ENCODE measurements at regions not wholly inside any gene's neighbourhood (a gene's known extent, or its start where the extent isn't known, plus 50 kb on each side); places are given as distances from the start of the nearest gene placed in this dataset.
A peak's percentile ranks its signal among the peaks of the same experiment; 100 is the strongest.

DNA sequence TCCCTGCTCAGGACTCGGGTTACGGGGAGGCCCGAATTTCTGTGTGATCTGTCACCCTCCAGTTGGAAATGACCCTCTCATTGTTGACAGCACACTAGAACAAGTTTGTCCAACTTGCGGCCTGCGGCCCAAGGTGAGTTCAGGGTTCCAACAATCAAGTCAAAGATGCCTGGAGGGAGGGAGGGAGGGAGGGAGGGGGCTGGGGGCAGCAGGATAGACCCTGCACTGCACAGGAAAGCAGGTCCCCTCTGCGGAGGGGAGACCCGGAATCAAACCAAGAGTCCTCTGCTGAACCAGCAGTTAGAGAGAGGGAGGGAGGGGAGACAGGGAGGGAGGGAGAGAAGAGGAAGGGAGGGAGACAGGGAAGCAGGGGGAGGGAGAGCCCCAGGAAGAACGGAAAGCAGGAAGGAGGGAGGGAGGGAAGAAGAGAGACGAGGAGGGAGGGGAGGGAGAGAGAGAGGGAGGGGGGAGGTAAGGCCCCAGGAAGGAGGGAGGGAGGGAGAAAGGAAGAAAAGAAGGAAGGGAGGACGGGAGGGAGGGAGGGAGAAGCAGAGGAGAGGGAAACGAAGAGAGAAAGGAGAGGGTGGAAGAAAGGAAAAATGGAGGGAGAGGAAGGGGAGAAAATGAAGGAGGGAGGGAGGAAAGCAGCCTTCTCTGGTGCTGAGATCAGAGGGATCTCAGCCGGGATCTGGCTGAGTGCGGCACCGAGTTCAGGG is 96.7 kb upstream of the CDH5 start:
- H4K8ac ChIP-seq (ENCODE audit: low read depth in 2 of 2, low read length in 2 of 2), result peak overlapping the region; percentile 89 to 96
- peak overlapping the region; percentile 99 for H2BK120ac ChIP-seq (ENCODE audit: low read depth, low read length)
- peak overlapping the region; percentile 84 for H3K4ac ChIP-seq (ENCODE audit: low read depth, low read length)
- H3K9me1 ChIP-seq (ENCODE audit: insufficient read depth, low read length), result peaks cover 21% of the 10 kb centered on the region
- peak overlapping the region; percentile 62; the same call in 1 of the 2 replicates for H3K56ac ChIP-seq (ENCODE audit: extremely low read depth, insufficient read depth, low read length)
- no peaks in the 10 kb centered on the region for H4K20me1 ChIP-seq (ENCODE audit: insufficient read depth, low read length)
- H2BK5ac ChIP-seq (ENCODE audit: low read depth, low read length, poor library complexity, severe bottlenecking), result peak overlapping the region; percentile 59
- dilution Hi-C loops (cut with HindIII; ENCODE audit: low sequenced_read_pairs, unreplicated experiment) (no loop called here), in situ Hi-C loops (cut with MboI; ENCODE audit: low sequenced_read_pairs) (loop anchor here (5.0 kb wide), 1 partner anchor 1147 kb away; the partner anchor contains the start of gene CDH11), intact Hi-C loops (cut with micrococcal nuclease) (loop anchor here (1.0 to 10.0 kb wide), 7 partner anchors 77 to 1146 kb away; no protein-coding TSS in a partner anchor)
- H3K27me3 ChIP-seq (ENCODE audit: control insufficient read depth, insufficient read depth, low read length), result no peaks in the 10 kb centered on the region
- peak; percentile 32; the same call in 1 of the 2 replicates for ATAC-seq (ENCODE audit: low read depth)
- POLR2A ChIA-PET (ENCODE audit: unreplicated experiment), result no interaction called here
- CTCF ChIA-PET, result interaction anchor here (0.6 to 0.9 kb wide), 2 partner anchors 92 to 697 kb away, joined by 4 to 8 read pairs; no protein-coding TSS in a partner anchor
- peak overlapping the region; percentile 79 for H3K9ac ChIP-seq (ENCODE audit: low read depth, low read length)
- peak overlapping the region; percentile 79 for H3K14ac ChIP-seq (replicated peaks; ENCODE audit: low read depth, low read length)
- H3K36me3 ChIP-seq (ENCODE audit: control insufficient read depth, insufficient read depth, low read length), result no peaks in the 10 kb centered on the region
- H2AK9ac ChIP-seq (replicated peaks; ENCODE audit: low read depth, low read length, poor library complexity), result peak overlapping the region; percentile 77
- peak overlapping the region; percentile 86 for H3K27ac ChIP-seq (ENCODE audit: insufficient read depth, low read length)
- peak overlapping the region; percentile 94 for H4K91ac ChIP-seq (ENCODE audit: insufficient read depth, low read depth, low read length)
- H2AK5ac ChIP-seq (ENCODE audit: low read depth, low read length), result peak overlapping the region; percentile 87
- H3K79me1 ChIP-seq (ENCODE audit: low read depth in 1 of 2, low read length in 2 of 2), result no peaks in the 10 kb centered on the region
- H2BK15ac ChIP-seq (ENCODE audit: low read depth, low read length), result peak overlapping the region; percentile 92; the same call in 2 of the 3 replicates
- TF ChIP-seq CHD1 (IDR thresholded peaks at IDR 0.05; ENCODE audit: low read depth, low read length) (no peak), MAZ (IDR thresholded peaks at IDR 0.05; ENCODE audit: borderline replicate concordance, low read depth, low read length) (0 out of 2 replicates have a peak, but pooled peaks have one; percentile 2)
- TF ChIP-seq, protein P1, sequence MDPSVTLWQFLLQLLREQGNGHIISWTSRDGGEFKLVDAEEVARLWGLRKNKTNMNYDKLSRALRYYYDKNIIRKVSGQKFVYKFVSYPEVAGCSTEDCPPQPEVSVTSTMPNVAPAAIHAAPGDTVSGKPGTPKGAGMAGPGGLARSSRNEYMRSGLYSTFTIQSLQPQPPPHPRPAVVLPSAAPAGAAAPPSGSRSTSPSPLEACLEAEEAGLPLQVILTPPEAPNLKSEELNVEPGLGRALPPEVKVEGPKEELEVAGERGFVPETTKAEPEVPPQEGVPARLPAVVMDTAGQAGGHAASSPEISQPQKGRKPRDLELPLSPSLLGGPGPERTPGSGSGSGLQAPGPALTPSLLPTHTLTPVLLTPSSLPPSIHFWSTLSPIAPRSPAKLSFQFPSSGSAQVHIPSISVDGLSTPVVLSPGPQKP (IDR thresholded peaks at IDR 0.05; ENCODE audit: borderline replicate concordance, low read depth, low read length), result no peak
- peak overlapping the region; percentile 98 for H4K5ac ChIP-seq (ENCODE audit: low read depth, low read length)
- WGBS, 2 experiments (ENCODE audit: extremely low coverage in 2 of 2, insufficient read length in 1 of 2), result 49% methylated on average over 9 of the region's 14 CpGs; no CpG with 5 or more reads in 1 of the 2 experiments
- H2BK20ac ChIP-seq (ENCODE audit: low read depth, low read length), result peak overlapping the region; percentile 95
- peak overlapping the region; percentile 91 for H2AFZ ChIP-seq (replicated peaks; ENCODE audit: low read length, poor library complexity)
- peaks cover 25% of the 10 kb centered on the region for H3K4me1 ChIP-seq (ENCODE audit: control insufficient read depth, insufficient read depth, low read length)
- DNase-seq, result no peak
- H3K4me3 ChIP-seq (ENCODE audit: insufficient read depth, low read depth, low read length), result 0 out of 2 replicates have a peak overlapping the region, but pooled peaks have one; percentile 20
- H3K4me2 ChIP-seq (ENCODE audit: low read depth, low read length), result peak overlapping the region; percentile 73
- H3K23ac ChIP-seq (ENCODE audit: low read depth, low read length), result peak overlapping the region; percentile 95
- H3K18ac ChIP-seq (ENCODE audit: low read depth, low read length), result peak overlapping the region; percentile 95
- no peaks in the 10 kb centered on the region for H3K9me3 ChIP-seq (ENCODE audit: control insufficient read depth, insufficient read depth, low read length)
- no TSS peak for BruUV-seq (replicated peaks)
